HG03196 (cell line): ENCODE measurements at regions not wholly inside any gene's neighbourhood (a gene's known extent, or its start where the extent isn't known, plus 50 kb on each side); places are given as distances from the start of the nearest gene placed in this dataset.

ENCODE experiments used
- ATAC-seq: cut with Tn5 transposase; IDR thresholded peaks from one replicate; pipeline ENCODE4 v1.9.1; 2021; ENCODE audit not compliant: unreplicated experiment

- no peak for ATAC-seq
Measured at GRCh38 chr13:26967119-26968038, 204.2 kb downstream of the USP12 start.

- ATAC-seq = no peak
Measured at GRCh38 chr13:26966701-26967080, 204.9 kb downstream of the USP12 start.

GRCh38 chr13:26965952-26966700 lies 205.5 kb downstream of the USP12 start:
- ATAC-seq = no peak

GRCh38 chr13:26964278-26965250 lies 204.0 kb upstream of the GPR12 start:
- ATAC-seq = no peak

- no peak for ATAC-seq
Measured at GRCh38 chr13:26962671-26963070, 202.1 kb upstream of the GPR12 start.

- no peak for ATAC-seq
Measured at GRCh38 chr13:26961890-26962615, 201.5 kb upstream of the GPR12 start.

GRCh38 chr13:26957182-26957581 lies 196.6 kb upstream of the GPR12 start:
- no peak for ATAC-seq

GRCh38 chr13:26956522-26957142 lies 196.0 kb upstream of the GPR12 start:
- ATAC-seq = no peak

GRCh38 chr13:26954976-26955375 lies 194.4 kb upstream of the GPR12 start:
- ATAC-seq = no peak

GRCh38 chr13:26953291-26953690 lies 192.7 kb upstream of the GPR12 start:
- ATAC-seq = no peak

GRCh38 chr13:26952551-26953143 lies 192.1 kb upstream of the GPR12 start:
- no peak for ATAC-seq

- ATAC-seq = no peak
Measured at GRCh38 chr13:26951581-26952177, 191.1 kb upstream of the GPR12 start.

GRCh38 chr13:26950968-26951367 lies 190.4 kb upstream of the GPR12 start:
- no peak for ATAC-seq

- no peak for ATAC-seq
Measured at GRCh38 chr13:26950546-26950945, 190.0 kb upstream of the GPR12 start.

GRCh38 chr13:26949701-26950502 lies 189.3 kb upstream of the GPR12 start:
- ATAC-seq = no peak

- ATAC-seq = no peak
Measured at GRCh38 chr13:26948353-26948752, 187.8 kb upstream of the GPR12 start.

GRCh38 chr13:26946684-26947343 lies 186.2 kb upstream of the GPR12 start:
- no peak for ATAC-seq

GRCh38 chr13:26943748-26944147 lies 183.2 kb upstream of the GPR12 start:
- ATAC-seq = no peak
